Activated CD4-positive, alpha-beta T cell treated with anti-CD3 and anti-CD28 coated beads, Interleukin-2, amount 50 U/mL, for 24 hours (primary cell): ENCODE measurements at regions not wholly inside any gene's neighbourhood (a gene's known extent, or its start where the extent isn't known, plus 50 kb on each side); places are given as distances from the start of the nearest gene placed in this dataset.

Source experiments
- DNase-seq, 2 donors: peaks; one replicate each; pipeline ENCODE4 v3.0.0-alpha.2; 2020; ENCODE audit warnings: low read depth in 1 of 2, low spot score in 1 of 2

DNA sequence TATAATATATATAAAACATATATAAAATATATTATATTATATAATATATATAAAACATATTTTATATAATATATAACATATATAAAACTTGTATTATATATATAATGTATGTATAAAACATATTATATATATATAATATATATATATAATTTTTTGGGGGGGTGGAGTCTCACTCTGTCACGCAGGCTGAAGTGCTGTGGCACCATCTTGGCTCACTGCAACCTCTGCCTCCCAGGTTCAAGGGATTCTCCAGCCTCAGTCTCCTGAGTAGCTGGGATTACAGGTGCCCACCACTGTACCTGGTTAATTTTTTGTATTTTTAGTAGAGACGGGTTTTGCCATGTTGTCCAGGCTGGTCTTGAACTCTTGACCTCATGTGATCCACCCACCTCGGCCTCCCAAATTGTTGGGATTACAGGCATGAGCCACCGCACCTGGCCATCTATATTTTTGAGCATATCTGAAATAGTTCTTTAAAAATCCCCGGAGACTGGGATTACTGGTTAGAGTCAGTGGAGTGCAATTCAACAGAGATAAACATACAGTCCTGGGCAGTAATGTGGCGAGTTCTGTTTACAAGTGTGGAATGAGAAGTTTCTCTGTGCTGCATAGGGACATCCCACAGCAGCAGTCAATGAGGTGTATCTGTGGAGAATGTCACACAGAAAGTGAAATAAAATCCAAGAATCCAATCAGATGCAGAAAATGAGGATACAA lies 208.4 kb downstream of the MYCN start:
- no peak for DNase-seq

DNA sequence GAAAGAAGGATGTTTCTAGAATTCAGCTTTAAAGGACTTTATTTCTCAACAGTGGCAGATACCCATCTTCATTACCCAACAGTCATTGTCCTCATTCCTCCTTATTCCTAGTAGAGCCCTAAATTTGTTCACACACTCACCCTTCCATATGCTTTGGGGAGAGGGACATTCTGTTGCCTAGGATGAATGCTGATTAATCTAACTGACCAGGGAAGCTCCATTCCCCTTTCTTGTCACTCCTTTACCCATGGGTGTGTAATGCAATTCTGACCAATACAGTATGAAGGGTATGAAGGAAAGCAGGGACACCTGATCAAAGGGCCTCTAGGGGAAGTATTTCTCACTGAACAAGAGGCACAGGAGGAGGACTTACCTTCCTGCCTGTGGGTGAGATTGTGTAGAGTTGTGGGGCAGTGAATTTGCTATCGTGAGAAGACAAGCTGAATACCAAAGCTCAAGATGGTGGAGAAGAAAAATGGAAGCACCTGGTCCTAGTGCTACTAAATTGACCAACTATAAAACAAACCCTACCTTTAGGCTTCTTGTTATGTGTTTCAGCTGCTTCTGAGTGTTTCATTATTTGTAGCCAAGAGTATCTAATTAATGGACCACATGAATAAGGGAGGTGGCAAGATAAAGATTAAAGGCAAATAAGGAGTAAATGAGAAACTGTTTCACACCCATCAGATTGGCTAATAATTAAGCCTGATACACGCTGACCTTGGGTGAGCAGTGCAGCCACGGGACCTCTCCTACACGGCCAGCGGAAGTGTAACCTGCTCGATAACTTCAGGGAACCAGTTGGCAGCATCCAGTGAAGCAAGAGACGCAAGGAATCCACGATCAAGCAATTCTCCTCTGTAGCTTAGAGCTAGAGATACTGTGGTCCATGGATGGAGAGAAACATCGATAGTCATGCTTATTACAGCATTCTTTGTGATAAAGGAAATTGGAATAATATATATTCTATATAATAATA lies 202.3 kb downstream of the MYCN start:
- DNase-seq = no peak

DNA sequence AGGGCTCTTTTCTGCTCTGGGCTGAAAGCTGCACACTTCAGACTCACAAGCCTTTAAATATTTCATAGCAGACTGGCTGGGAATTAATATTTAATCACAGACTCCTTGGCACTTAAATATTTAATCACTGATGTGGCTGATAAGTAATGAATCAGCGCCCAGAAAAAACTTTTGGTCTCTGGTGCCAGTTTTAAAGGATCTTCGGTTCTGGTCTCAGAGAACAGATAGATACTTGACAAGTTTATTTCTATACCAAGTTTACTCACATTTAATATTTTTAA lies 201.2 kb downstream of the MYCN start:
- no peak for DNase-seq

DNA sequence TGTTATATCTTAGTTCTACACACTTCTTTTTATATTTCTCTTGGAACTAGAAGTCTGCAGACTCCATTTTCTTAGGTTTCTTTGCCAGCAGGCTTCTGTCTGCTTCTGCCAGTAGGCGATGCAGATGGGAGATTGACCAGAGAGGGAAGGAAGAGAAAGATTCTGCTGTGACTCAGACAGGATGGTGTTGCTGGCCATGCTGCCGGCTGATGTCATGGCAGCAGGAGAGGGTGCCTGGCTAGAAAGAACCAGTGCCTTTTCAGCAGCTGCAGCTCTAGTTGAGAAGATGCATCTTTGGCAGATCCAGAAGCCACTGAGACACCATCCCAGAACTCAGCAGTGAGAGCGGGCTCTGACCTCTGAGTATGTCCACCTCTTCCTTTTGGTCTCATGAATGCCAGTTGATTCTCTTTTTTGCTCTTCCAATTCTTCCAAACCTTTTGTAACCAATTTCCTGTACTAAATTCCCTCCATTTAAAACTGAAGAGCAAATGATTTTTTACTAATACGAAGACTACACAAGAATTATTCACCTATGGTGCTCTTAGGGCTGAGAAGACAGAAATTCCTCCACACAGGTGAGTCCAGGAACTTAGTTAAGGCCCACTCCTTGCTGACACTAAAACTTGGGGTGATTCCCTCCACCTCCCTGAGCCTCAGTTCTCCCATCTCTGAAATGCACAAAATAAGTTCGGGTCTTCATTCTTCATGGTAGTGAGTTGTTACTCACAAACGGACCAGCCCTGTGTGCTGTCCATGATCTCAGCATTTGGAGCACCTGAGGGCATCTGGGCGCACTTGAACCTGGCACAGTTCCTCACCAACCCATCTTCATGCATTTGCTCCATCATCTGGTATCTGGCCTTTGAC lies 200.7 kb downstream of the MYCN start:
- DNase-seq = no peak

DNA sequence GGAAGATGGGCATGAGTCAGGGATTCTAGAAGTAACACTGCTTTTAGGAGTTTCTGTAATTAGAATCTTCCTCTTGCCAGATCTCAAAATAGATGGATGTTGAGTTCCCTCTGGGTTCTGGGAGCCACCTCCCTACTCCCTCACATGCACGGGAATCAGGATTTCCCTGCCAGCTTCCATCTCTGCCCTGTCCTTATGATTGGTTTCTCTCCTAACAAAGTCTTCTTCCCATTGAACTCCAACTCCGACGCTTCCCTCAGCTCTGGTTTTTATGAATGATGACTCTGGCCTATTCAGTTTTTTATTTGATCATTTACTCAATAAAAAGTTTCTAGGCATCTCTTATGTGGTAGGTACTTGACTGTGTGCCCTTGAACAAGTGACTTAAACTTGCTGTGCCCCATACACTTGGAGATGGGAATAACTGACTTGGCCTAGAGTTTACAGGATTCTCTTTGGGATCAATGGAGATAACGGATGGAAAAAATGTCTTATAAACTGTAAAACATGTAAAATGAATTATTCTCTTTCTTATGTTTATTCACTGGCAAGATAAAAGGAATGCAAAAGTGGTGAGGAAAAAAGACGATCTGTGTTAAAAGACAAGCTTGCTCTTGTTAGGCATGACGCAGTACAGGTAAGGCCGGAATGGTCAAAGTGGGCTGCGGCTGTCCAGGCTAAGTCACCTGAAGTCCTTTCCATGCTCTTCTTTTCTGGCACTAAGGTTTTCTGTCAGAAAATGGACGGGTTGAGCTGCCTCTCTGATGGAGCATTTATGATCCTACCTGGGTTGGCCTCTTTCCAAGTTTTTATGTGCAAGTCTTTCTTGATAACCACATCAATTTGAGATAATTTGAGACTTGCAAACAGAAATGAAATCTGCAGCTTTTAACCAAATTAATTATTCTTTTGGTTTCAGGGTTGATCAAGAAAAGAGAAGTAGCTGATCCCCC lies 199.6 kb downstream of the MYCN start:
- DNase-seq = no peak

DNA sequence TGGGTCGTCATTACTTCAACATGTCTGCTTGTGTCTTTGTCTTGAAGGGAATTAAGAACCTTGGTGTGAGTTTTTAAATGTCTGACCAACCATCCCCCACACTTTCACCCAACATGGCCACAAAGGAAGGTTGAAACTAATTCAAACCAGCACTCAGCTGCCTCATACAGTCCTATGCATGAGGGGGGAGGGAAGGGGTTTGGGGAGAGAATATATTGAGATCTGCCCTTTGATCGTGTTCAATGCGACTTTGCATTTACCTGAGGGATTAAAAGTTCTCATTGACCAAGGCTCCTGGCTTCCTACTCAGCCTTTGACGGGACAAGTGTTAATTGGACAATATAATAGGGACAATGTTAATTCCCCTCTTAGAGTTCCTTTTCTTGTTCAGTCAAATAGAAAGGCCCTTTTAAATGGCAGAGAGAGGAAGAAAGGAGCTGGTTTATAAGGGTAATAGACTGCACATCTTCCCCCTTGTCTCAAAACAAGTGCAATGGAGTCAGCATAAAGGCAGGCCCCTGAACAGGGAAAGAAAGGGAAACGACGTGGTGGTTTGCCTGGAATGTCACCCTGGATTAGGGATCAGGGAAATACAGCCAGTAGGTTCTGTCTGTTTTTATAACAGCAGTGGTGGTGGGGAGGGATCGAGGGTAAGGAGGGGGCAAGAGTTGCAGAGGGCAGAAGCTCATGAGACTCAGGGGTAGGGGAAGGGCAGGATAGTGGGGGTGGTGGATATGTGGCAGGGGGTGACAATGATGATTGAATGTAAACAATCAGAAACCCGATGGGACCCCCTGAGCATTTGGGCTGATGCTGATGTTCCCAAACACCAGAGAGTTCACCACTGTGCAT lies 198.7 kb downstream of the MYCN start:
- DNase-seq = no peak

DNA sequence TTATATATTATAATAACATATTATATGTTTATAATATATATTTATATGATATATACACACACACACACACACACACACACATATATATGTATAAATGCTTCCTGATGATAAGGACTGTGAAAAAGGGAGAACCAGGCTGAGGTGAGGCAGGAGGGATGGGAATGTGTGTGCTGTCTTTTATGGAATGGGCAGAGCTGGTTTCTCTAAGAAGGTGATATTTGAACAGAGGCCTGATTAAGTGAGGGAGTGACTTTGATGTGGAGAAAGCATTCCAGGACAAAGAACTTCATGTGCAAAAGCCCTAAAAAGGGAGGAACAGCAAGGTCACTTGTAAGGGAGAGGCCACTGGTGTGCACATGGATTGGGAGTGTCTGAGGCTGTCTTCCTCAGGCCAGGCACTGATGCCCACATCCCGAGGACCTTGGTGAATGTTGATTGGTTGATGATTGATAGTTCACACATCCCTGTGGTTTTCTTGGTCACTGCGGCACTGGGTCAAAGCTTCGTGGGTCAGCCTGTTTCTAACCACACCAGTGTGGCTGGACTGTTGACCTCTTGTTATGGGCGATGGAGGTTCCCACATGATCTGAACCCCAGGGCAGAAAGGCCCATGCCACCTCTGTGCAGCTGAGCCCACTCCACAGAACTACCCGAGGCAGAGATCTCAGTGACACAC lies 196.9 kb downstream of the MYCN start:
- DNase-seq = no peak

DNA sequence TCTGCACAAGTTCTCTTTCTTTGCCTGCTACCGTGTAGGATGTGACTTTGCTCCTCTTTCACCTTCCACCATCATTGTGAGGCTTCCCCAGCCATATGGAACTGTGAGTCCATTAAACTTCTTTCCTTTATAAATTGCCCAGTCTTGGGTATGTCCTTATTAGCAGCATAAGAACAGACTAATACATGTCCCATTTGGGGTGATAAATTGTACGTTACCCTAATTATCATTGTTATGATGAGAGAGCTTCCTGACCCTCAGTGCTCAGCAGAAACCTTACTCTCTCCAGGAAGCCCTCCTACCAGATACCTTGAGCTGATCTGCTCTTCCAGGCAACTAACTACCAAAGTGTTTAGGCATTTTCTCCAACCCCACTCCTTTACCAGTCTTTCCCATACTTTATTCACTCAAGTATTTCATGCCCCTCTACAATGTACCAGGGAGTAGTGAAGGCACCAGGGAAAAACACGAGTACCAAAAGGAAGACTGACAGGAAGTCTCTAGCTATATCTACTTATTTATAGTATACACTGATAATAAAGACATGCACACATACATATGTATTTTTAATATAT lies 196.2 kb downstream of the MYCN start:
- no peak for DNase-seq

DNA sequence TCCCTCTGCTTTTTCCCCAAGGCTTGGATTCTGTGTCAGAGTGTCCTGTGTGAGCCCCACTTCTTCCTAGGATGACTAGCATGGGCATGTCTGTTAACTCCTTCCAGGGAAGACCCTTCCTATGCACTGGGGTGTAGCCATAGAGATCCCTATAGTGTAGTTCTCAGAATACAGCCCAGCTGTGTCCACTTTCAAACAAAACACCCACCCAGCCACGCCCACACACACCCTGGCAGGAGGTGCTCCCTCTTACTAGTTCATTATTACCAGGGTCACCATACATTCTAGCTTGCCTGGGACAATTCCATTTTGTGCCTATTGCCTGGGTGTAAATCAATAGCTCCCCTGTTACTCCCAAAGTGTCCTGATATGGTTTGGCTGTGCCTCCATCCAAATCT lies 195.6 kb downstream of the MYCN start:
- no peak for DNase-seq

DNA sequence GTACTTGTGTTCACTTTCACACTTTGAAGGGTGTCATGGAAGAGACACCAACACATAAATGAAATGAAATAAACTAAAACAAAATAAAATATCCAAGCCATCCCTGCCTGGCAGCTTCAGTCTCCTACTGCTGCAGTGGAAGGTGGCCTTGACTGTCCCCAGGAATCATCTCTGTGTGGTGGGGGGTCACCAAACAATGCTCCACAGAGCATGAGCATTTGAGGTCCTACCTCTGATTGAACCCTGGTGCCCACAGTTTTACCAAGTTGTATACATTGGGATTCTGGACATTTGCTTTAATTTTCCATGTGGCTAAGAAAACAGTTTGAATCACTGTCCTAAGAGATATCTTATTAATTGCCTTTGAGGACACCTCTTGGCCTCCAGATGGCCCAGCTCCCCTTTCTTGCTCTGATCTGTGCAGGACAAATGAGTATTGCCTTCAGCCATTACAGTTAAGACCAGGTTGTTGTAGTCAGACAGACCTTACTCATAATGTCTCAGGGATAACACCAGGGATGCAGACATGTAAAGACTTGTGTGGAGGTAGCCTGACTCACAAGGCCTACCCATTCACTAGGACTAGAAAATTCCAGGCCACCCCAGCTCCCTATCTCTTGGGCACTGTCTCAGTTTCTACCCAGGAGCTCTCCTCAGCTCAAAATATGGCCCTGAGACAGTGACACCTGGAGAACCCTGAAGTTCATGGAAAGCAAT lies 195.0 kb downstream of the MYCN start:
- no peak for DNase-seq

DNA sequence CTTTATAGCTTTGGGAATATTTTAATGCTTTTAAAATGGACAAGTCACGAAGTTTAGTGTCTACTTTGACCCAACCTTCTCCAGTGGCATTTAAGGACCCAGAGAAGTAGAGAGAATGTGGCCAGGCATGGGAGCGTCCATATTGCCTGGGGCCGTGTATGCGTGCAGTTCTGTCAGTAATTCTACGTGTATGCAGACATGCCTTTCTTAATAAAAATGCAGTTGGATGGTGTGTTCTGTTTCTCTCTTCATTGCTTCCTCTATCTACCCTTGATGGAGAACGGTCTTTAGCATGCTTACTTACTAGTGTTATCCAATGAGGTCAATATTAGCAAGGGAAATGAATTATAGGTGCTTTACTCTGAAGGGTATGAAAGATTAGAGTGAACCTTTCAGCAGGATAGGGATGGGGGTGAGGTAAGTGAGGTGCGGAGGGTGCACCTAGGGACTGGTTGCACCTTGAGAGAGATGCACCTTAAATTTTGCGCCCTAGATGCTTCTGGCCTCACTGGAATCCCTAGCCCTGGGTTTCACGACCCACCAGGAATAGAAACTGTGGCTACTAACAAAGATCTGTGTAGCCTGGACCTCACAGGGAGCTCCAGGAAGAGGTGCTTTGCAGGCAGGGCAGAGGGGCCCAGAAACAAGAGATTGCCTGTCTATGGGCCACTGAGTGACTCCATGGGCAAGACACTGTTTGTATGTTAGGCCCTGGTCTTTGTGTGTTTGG lies 194.3 kb downstream of the MYCN start:
- no peak for DNase-seq

DNA sequence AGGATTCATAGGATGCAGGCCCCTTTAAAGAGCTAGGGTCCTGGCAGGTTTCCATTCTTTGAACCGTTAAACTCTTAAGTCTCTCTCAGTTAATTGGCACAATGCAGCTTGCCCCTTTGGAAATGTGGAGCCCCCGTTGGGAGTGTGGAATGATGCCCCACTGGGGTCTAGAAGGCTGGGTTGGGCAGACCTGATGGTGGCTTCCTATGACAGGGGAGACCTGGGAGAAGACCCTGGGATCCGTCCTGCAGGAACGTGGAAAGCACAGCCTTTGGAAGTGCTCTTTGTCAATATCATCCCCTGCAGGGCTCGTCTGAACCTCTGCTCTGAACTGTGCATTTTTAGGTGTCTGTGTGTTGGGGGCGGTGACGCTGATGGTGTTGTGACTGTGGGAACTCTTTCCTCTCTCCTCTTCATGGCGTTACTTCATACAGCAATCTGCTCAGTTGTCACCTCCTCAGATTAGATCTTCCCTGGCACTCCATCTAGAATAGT lies 190.6 kb downstream of the MYCN start:
- no peak for DNase-seq

DNA sequence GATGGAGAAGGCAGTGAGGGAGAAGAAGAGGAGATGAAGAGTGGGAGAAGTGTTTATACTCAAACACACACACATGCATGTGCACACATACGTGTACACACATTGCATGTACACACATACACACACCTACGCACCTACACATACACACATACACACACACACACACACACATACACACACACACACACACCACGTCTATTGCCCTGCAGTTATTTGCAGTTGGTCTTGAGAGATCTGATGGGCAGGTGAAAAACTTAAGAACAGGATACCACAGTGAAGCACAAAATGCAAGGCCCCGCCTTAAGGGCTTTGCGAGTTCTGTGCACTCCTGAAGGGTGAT lies 190.2 kb downstream of the MYCN start:
- DNase-seq = no peak

DNA sequence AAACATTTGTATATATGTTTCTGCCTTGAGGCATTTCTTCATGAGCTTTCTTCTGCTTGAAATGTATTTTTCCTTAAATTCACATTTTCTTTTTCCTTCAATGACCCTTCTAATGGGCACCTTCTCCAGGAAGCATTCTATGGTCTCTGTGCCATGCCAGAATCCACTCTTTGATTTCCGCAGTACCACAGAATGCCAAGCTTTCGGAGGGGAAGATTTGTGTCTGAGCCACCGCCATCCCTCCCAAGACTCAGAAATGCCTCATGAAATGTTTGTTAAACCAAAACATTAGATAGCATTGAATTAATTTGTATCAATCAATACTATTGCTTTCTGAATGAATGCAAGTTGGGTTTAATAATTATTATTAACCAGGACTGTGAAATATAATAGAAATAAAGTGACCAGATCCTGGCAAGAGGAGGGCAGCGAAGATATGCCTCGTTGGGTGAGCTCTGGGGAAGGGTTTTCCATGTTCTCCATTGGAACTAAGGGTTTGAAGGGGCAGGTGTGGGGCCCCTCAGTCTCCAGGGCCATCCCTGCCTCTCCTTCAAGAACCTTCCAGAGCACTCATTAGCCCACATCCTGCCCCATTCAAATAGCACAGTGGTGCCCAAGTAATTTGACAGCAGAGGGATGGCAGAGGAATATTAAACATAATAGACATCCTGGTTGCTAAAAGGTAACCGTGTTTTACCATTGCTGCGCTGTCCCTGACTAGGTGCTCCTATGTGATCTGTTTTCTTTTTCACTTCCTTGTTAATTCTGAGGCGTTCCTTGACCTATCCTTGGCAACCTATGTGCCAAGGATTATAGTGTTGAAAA lies 189.6 kb downstream of the MYCN start:
- DNase-seq = no peak

DNA sequence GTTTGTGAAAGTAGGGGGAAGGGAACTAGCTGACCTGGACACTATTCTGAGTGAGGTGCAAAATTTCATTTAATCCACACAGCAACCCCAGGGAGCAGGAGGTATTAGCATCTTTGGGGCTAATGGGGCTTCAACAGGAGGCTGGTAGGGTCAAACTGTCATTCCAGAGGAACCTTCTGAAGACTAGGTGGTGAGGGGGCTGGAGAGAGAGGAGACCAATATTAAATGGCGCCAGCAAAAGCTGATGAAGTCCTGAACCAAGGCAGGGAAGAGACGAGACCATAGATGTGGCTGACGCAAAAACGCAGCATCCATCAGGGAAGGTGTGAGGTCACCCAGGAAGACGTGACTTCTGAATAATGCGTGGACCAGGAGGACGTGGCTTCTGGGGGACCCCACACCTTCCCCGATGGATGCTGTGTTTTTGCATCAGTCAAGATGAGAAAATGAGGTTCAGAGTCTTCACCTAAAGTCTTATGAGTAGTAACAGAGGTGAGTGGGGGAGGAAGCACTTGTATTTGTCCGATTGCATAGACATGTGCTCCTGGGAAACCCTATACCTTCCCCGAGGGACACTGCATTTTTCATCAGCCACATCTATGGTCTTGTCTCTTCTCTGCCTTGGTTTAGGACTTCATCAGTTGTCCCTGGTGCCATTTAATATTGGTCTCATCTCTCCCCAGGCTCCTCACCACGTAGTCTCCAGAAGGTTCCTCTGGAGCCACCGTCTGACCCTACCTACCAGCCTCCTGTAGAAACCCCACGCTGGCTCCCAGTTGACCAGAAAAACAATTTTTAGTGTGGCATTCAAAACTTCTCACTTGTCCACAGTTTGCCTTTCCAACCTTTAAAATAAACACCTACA lies 188.6 kb downstream of the MYCN start:
- no peak for DNase-seq

DNA sequence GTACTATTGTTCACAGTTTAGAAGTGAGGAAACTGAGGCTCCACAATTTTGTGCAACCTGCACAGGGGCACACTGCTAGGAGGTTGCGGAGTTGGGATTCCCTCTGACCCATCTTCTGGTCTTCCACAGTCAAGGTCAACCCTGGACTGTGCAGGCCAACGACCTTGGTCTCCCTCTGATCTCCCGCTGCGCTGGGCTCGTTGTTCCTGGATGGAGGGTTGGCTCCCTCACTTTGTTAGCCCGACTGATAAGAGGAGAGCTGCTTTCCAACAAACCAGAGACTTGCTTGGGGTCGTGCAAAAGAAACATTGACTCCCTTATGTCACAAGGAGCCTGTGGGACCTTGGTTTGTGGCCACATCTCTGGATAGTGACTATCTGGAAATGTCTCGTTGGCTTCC lies 187.6 kb downstream of the MYCN start:
- no peak for DNase-seq
